Putamen (tissue), 1 donor: ENCODE measurements at regions not wholly inside any gene's neighbourhood (a gene's known extent, or its start where the extent isn't known, plus 50 kb on each side); places are given as distances from the start of the nearest gene placed in this dataset.

Experiments
- DNase-seq: peaks from one replicate; pipeline ENCODE4 v3.0.0-alpha.2; 2016; ENCODE audit warnings: low spot score

- DNase-seq = no peak
These were observed 95.1 kb upstream of the PLET1 start for GRCh38 chr11:112355726-112356125.

GRCh38 chr11:112357488-112357887, 96.8 kb upstream of the PLET1 start:
- DNase-seq = no peak

- DNase-seq = peak; percentile 16
These were observed 100.7 kb upstream of the PLET1 start for GRCh38 chr11:112361396-112361795.

- no peak for DNase-seq
These were observed 102.9 kb upstream of the PLET1 start for GRCh38 chr11:112363527-112363926.

- DNase-seq = no peak
These were observed 104.4 kb upstream of the PLET1 start for GRCh38 chr11:112364962-112365481.

- DNase-seq = no peak
These were observed 105.4 kb upstream of the PLET1 start for GRCh38 chr11:112366012-112366411.

GRCh38 chr11:112366777-112367176, 106.1 kb upstream of the PLET1 start:
- no peak for DNase-seq

- no peak for DNase-seq
These were observed 106.8 kb upstream of the PLET1 start for GRCh38 chr11:112367461-112367860.

- DNase-seq = no peak
These were observed 107.2 kb upstream of the PLET1 start for GRCh38 chr11:112367895-112368294.

GRCh38 chr11:112368381-112368780, 107.7 kb upstream of the PLET1 start:
- no peak for DNase-seq

GRCh38 chr11:112369374-112369773, 108.7 kb upstream of the PLET1 start:
- DNase-seq = no peak

- DNase-seq = no peak
These were observed 109.3 kb upstream of the PLET1 start for GRCh38 chr11:112369916-112370315.

- DNase-seq = peak; percentile 61
These were observed 114.0 kb upstream of the PLET1 start for GRCh38 chr11:112374486-112375140.

GRCh38 chr11:112377946-112378345, 117.3 kb upstream of the PLET1 start:
- no peak for DNase-seq

- no peak for DNase-seq
These were observed 119.8 kb upstream of the PLET1 start for GRCh38 chr11:112380464-112380863.

- DNase-seq = no peak
These were observed 120.9 kb upstream of the PLET1 start for GRCh38 chr11:112381578-112381977.

- DNase-seq = no peak
These were observed 121.9 kb upstream of the PLET1 start for GRCh38 chr11:112382561-112382960.

GRCh38 chr11:112388496-112388895, 127.8 kb upstream of the PLET1 start:
- DNase-seq = no peak

- no peak for DNase-seq
These were observed 130.4 kb upstream of the PLET1 start for GRCh38 chr11:112391086-112391485.

- no peak for DNase-seq
These were observed 132.2 kb upstream of the PLET1 start for GRCh38 chr11:112392904-112393303.

- DNase-seq = peak; percentile 47
These were observed 133.6 kb upstream of the PLET1 start for GRCh38 chr11:112394304-112394703.

GRCh38 chr11:112396076-112396475, 135.4 kb upstream of the PLET1 start:
- no peak for DNase-seq

GRCh38 chr11:112398798-112399478, 138.3 kb upstream of the PLET1 start:
- no peak for DNase-seq
